Limb (tissue), 2 donors: ENCODE measurements at regions not wholly inside any gene's neighbourhood (a gene's known extent, or its start where the extent isn't known, plus 50 kb on each side); places are given as distances from the start of the nearest gene placed in this dataset.

ENCODE experiments used
- DNase-seq, 2 donors: peaks; one replicate each; pipeline ENCODE4 v3.0.0-alpha.2; 2016; ENCODE audit errors: extremely low spot score in 2 of 2

GRCh38 chr15:62969442-62970089 is 73.0 kb upstream of the TPM1 start:
- DNase-seq: no peak

GRCh38 chr15:62972814-62973213 is 69.7 kb upstream of the TPM1 start:
- no peak for DNase-seq

- no peak for DNase-seq
These were observed 67.0 kb upstream of the TPM1 start for GRCh38 chr15:62975515-62975914.

- DNase-seq: no peak
These were observed 66.2 kb upstream of the TPM1 start for GRCh38 chr15:62976301-62976881.

GRCh38 chr15:62977952-62978811 is 64.4 kb upstream of the TPM1 start:
- DNase-seq: no peak

GRCh38 chr15:62979252-62979651 is 63.3 kb upstream of the TPM1 start:
- no peak for DNase-seq

GRCh38 chr15:62981071-62981470 is 61.5 kb upstream of the TPM1 start:
- DNase-seq: no peak

- no peak for DNase-seq
These were observed 58.6 kb upstream of the TPM1 start for GRCh38 chr15:62983956-62984355.

GRCh38 chr15:62985768-62986167 is 56.8 kb upstream of the TPM1 start:
- DNase-seq: no peak

GRCh38 chr15:62986948-62987347 is 55.6 kb upstream of the TPM1 start:
- no peak for DNase-seq

GRCh38 chr15:62988701-62989100 is 53.8 kb upstream of the TPM1 start:
- DNase-seq: no peak

- no peak for DNase-seq
These were observed 53.0 kb upstream of the TPM1 start for GRCh38 chr15:62989366-62990055.

- DNase-seq: no peak
These were observed 50.8 kb upstream of the TPM1 start for GRCh38 chr15:62991698-62992097.

GRCh38 chr15:62992302-62992701 is 50.2 kb upstream of the TPM1 start:
- DNase-seq: no peak
